ENCODE measurements at regions not wholly inside any gene's neighbourhood (a gene's known extent, or its start where the extent isn't known, plus 50 kb on each side); places are given as distances from the start of the nearest gene placed in this dataset.

DNA sequence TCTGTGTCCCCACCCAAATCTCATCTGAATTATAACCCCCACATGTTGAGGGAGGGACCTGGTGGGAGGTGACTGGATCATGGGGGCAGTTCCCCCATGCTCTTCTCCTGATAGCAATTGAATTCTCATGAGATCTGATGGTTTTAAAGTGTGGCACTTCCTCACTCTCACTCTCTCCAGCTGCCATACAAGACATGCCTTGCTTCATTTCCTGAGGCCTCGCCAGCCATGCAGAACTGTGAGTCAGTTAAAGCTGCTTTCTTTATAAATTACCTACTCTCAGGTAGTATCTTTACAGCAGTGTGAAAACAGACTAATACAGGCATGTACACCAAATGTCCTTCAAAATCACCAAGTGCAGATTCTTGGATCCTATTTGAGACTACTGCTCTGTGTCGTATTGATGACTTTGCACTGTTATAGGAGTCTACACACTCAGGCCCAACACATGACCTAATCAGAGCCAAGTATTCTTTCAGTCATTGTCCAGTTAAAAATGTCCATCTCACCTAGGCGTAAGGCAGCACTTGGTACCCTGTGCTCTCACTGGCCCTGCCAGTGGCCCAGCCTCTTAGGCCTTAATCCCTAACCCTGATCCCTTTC lies 52.8 kb upstream of the UST start:
- TF ChIP-seq, protein P1, sequence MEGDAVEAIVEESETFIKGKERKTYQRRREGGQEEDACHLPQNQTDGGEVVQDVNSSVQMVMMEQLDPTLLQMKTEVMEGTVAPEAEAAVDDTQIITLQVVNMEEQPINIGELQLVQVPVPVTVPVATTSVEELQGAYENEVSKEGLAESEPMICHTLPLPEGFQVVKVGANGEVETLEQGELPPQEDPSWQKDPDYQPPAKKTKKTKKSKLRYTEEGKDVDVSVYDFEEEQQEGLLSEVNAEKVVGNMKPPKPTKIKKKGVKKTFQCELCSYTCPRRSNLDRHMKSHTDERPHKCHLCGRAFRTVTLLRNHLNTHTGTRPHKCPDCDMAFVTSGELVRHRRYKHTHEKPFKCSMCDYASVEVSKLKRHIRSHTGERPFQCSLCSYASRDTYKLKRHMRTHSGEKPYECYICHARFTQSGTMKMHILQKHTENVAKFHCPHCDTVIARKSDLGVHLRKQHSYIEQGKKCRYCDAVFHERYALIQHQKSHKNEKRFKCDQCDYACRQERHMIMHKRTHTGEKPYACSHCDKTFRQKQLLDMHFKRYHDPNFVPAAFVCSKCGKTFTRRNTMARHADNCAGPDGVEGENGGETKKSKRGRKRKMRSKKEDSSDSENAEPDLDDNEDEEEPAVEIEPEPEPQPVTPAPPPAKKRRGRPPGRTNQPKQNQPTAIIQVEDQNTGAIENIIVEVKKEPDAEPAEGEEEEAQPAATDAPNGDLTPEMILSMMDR (IDR thresholded peaks at IDR 0.05): no peak
- no peak for TF ChIP-seq POLR2A (IDR thresholded peaks at IDR 0.05)

All from uterus (tissue), 2 donors.